ENCODE measurements at regions not wholly inside any gene's neighbourhood (a gene's known extent, or its start where the extent isn't known, plus 50 kb on each side); places are given as distances from the start of the nearest gene placed in this dataset.

GRCh38 chr2:14745288-14746076, 113.0 kb downstream of the LRATD1 start:
- H2AFZ ChIP-seq (ENCODE audit: low read depth, low read length), result no peak overlapping the region

GRCh38 chr2:14746133-14746532, 113.6 kb downstream of the LRATD1 start:
- DNase-seq (no peak), ATAC-seq (ENCODE audit: insufficient read depth, low read depth) (no peak)
- no peaks in the 10 kb centered on the region for H3K27me3 ChIP-seq (ENCODE audit: insufficient read depth, low read length, poor library complexity)
- no peak overlapping the region for H3K4me3 ChIP-seq (ENCODE audit: low read depth in 1 of 2, low read length in 2 of 2)
- no peaks in the 10 kb centered on the region for H3K4me1 ChIP-seq (ENCODE audit: insufficient read depth, low read length)
- H3K9ac ChIP-seq (ENCODE audit: low read depth, low read length), result no peak overlapping the region
- H3K27ac ChIP-seq (ENCODE audit: low read length), result no peak overlapping the region
- H4K20me1 ChIP-seq (ENCODE audit: insufficient read depth, low read length), result no peaks in the 10 kb centered on the region
- H3K4me2 ChIP-seq (ENCODE audit: insufficient read depth, low read length), result no peak overlapping the region
- H3K79me2 ChIP-seq (ENCODE audit: insufficient read depth, low read length), result no peaks in the 10 kb centered on the region
- TF ChIP-seq EZH2 (IDR thresholded peaks at IDR 0.05; ENCODE audit: borderline replicate concordance, low read depth, low read length, severe bottlenecking) (no peak), CTCF (IDR thresholded peaks at IDR 0.05; ENCODE audit: borderline replicate concordance, extremely low read depth, low read length, poor library complexity, severe bottlenecking) (no peak)
- peaks cover 11% of the 10 kb centered on the region for H3K9me3 ChIP-seq (ENCODE audit: insufficient read depth, low read length, severe bottlenecking)
- no peaks in the 10 kb centered on the region for H3K36me3 ChIP-seq (ENCODE audit: insufficient read depth, low read length)
- H2AFZ ChIP-seq (ENCODE audit: low read depth, low read length), result no peak overlapping the region

More at GRCh38 chr2:14745288-14746076, 113.0 kb downstream of the LRATD1 start:
- no peaks in the 10 kb centered on the region for H3K27me3 ChIP-seq (ENCODE audit: insufficient read depth, low read length, poor library complexity)
- H3K79me2 ChIP-seq (ENCODE audit: insufficient read depth, low read length), result no peaks in the 10 kb centered on the region
- H3K27ac ChIP-seq (ENCODE audit: low read length), result no peak overlapping the region
- peaks cover 11% of the 10 kb centered on the region for H3K9me3 ChIP-seq (ENCODE audit: insufficient read depth, low read length, severe bottlenecking)
- no peaks in the 10 kb centered on the region for H4K20me1 ChIP-seq (ENCODE audit: insufficient read depth, low read length)
- ATAC-seq (ENCODE audit: insufficient read depth, low read depth), result no peak
- DNase-seq, result no peak
- H3K9ac ChIP-seq (ENCODE audit: low read depth, low read length), result no peak overlapping the region
- H3K4me2 ChIP-seq (ENCODE audit: insufficient read depth, low read length), result no peak overlapping the region
- H3K4me3 ChIP-seq (ENCODE audit: low read depth in 1 of 2, low read length in 2 of 2), result no peak overlapping the region
- no peaks in the 10 kb centered on the region for H3K4me1 ChIP-seq (ENCODE audit: insufficient read depth, low read length)
- H3K36me3 ChIP-seq (ENCODE audit: insufficient read depth, low read length), result no peaks in the 10 kb centered on the region
- TF ChIP-seq EZH2 (IDR thresholded peaks at IDR 0.05; ENCODE audit: borderline replicate concordance, low read depth, low read length, severe bottlenecking) (no peak), CTCF (IDR thresholded peaks at IDR 0.05; ENCODE audit: borderline replicate concordance, extremely low read depth, low read length, poor library complexity, severe bottlenecking) (no peak)

- H3K4me1 ChIP-seq (ENCODE audit: insufficient read depth, low read length), result no peaks in the 10 kb centered on the region
- TF ChIP-seq EZH2 (IDR thresholded peaks at IDR 0.05; ENCODE audit: borderline replicate concordance, low read depth, low read length, severe bottlenecking) (no peak), CTCF (IDR thresholded peaks at IDR 0.05; ENCODE audit: borderline replicate concordance, extremely low read depth, low read length, poor library complexity, severe bottlenecking) (no peak)
- no peak overlapping the region for H2AFZ ChIP-seq (ENCODE audit: low read depth, low read length)
- H3K79me2 ChIP-seq (ENCODE audit: insufficient read depth, low read length), result no peaks in the 10 kb centered on the region
- DNase-seq (no peak), ATAC-seq (ENCODE audit: insufficient read depth, low read depth) (no peak)
- no peaks in the 10 kb centered on the region for H3K27me3 ChIP-seq (ENCODE audit: insufficient read depth, low read length, poor library complexity)
- no peak overlapping the region for H3K4me3 ChIP-seq (ENCODE audit: low read depth in 1 of 2, low read length in 2 of 2)
- no peak overlapping the region for H3K4me2 ChIP-seq (ENCODE audit: insufficient read depth, low read length)
- no peak overlapping the region for H3K27ac ChIP-seq (ENCODE audit: low read length)
- no peaks in the 10 kb centered on the region for H4K20me1 ChIP-seq (ENCODE audit: insufficient read depth, low read length)
- no peak overlapping the region for H3K9ac ChIP-seq (ENCODE audit: low read depth, low read length)
- H3K9me3 ChIP-seq (ENCODE audit: insufficient read depth, low read length, severe bottlenecking), result peaks cover 11% of the 10 kb centered on the region
- no peaks in the 10 kb centered on the region for H3K36me3 ChIP-seq (ENCODE audit: insufficient read depth, low read length)
Observed at GRCh38 chr2:14747447-14747846, 114.9 kb downstream of the LRATD1 start.
